ENCODE measurements at regions not wholly inside any gene's neighbourhood (a gene's known extent, or its start where the extent isn't known, plus 50 kb on each side); places are given as distances from the start of the nearest gene placed in this dataset.

- Histone ChIP-seq H3K4me1 (ENCODE audit: insufficient read depth, poor library complexity, severe bottlenecking) (no peaks in the 10 kb centered on the region), H3K27me3 (ENCODE audit: insufficient read depth, poor library complexity, severe bottlenecking) (peaks cover 32% of the 10 kb centered on the region), H3K27ac (ENCODE audit: poor library complexity, severe bottlenecking) (no peak overlapping the region), H3K4me3 (ENCODE audit: severe bottlenecking) (no peak overlapping the region), H3K9me3 (ENCODE audit: severe bottlenecking) (no peaks in the 10 kb centered on the region), H3K36me3 (ENCODE audit: low read depth) (no peaks in the 10 kb centered on the region)
- no peak for TF ChIP-seq CTCF (IDR thresholded peaks at IDR 0.05; ENCODE audit: poor library complexity, severe bottlenecking)
- ATAC-seq (ENCODE audit: low read depth) (peak; percentile 36; the same call in 1 of the 3 replicates), DNase-seq (ENCODE audit: low spot score) (no peak)
These were observed 794.3 kb upstream of the NOVA1 start for GRCh38 chr14:27392153-27392552.

- no peak for TF ChIP-seq CTCF (IDR thresholded peaks at IDR 0.05; ENCODE audit: poor library complexity, severe bottlenecking)
- no peak for ATAC-seq (ENCODE audit: low read depth)
- peaks cover 10% of the 10 kb centered on the region for H3K27me3 ChIP-seq (ENCODE audit: insufficient read depth, poor library complexity, severe bottlenecking)
These were observed 812.1 kb upstream of the NOVA1 start for GRCh38 chr14:27409944-27410343.

GRCh38 chr14:27410981-27411380 is 813.1 kb upstream of the NOVA1 start:
- Histone ChIP-seq H3K9me3 (ENCODE audit: severe bottlenecking) (no peaks in the 10 kb centered on the region), H3K4me1 (ENCODE audit: insufficient read depth, poor library complexity, severe bottlenecking) (no peaks in the 10 kb centered on the region), H3K4me3 (ENCODE audit: severe bottlenecking) (no peak overlapping the region), H3K36me3 (ENCODE audit: low read depth) (no peaks in the 10 kb centered on the region), H3K27me3 (ENCODE audit: insufficient read depth, poor library complexity, severe bottlenecking) (peaks cover 10% of the 10 kb centered on the region), H3K27ac (ENCODE audit: poor library complexity, severe bottlenecking) (no peak overlapping the region)
- no peak for DNase-seq (ENCODE audit: low spot score)
- no peak for ATAC-seq (ENCODE audit: low read depth)
- no peak for TF ChIP-seq CTCF (IDR thresholded peaks at IDR 0.05; ENCODE audit: poor library complexity, severe bottlenecking)

More at GRCh38 chr14:27409944-27410343, 812.1 kb upstream of the NOVA1 start:
- H3K4me1 ChIP-seq (ENCODE audit: insufficient read depth, poor library complexity, severe bottlenecking), result no peaks in the 10 kb centered on the region
- no peak for DNase-seq (ENCODE audit: low spot score)
- no peak overlapping the region for H3K27ac ChIP-seq (ENCODE audit: poor library complexity, severe bottlenecking)
- H3K9me3 ChIP-seq (ENCODE audit: severe bottlenecking), result no peaks in the 10 kb centered on the region
- H3K36me3 ChIP-seq (ENCODE audit: low read depth), result no peaks in the 10 kb centered on the region
- H3K4me3 ChIP-seq (ENCODE audit: severe bottlenecking), result no peak overlapping the region

- ATAC-seq (ENCODE audit: low read depth) (peak; percentile 96), DNase-seq (ENCODE audit: low spot score) (no peak)
- no peak overlapping the region for H3K27ac ChIP-seq (ENCODE audit: poor library complexity, severe bottlenecking)
These were observed 830.0 kb upstream of the NOVA1 start for GRCh38 chr14:27427796-27428195.

More at GRCh38 chr14:27427796-27428195, 830.0 kb upstream of the NOVA1 start:
- Histone ChIP-seq H3K27me3 (ENCODE audit: insufficient read depth, poor library complexity, severe bottlenecking) (no peaks in the 10 kb centered on the region), H3K4me1 (ENCODE audit: insufficient read depth, poor library complexity, severe bottlenecking) (peaks cover 6% of the 10 kb centered on the region), H3K9me3 (ENCODE audit: severe bottlenecking) (no peaks in the 10 kb centered on the region), H3K4me3 (ENCODE audit: severe bottlenecking) (no peak overlapping the region), H3K36me3 (ENCODE audit: low read depth) (no peaks in the 10 kb centered on the region)
- TF ChIP-seq CTCF (IDR thresholded peaks at IDR 0.05; ENCODE audit: poor library complexity, severe bottlenecking), result no peak
